Loucy (cell line): ENCODE measurements at regions not wholly inside any gene's neighbourhood (a gene's known extent, or its start where the extent isn't known, plus 50 kb on each side); places are given as distances from the start of the nearest gene placed in this dataset.

Source experiments
- CTCF ChIP-seq: fragments of 200-600 bp; sonication (generic); conservative IDR thresholded peaks from 2 replicates; pipeline ENCODE4 v1.5.1; 2014; ENCODE audit warnings: mild to moderate bottlenecking, antibody characterized with exemption, low read length
- EZH2phosphoT487 ChIP-seq: fragments of 200-600 bp; IDR thresholded peaks from 2 replicates; pipeline ENCODE4 v1.6.1; 2018; ENCODE audit warnings: antibody characterized with exemption, mild to moderate bottlenecking, moderate library complexity, borderline replicate concordance

DNA sequence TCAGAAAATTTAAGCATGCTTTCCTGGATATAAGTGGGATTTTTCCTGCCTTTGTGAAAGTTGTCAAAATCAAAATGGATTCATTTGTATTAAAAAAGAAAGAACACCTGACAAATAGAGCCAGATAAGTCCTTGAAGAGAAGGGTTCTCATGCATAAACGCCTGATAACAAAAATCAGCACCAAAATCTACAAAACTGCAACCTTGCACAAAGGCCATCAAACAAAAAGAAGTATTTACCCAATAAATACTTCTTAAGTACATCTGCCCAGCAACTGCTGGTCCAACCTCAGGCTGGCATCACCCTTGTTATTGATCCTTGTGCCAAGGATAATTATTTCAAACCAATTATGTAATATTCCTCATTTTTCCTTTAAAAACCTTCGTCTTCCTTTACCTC, 315.9 kb downstream of the GPD2 start:
- TF ChIP-seq CTCF (no peak), EZH2phosphoT487 (no peak)
